ENCODE measurements at regions not wholly inside any gene's neighbourhood (a gene's known extent, or its start where the extent isn't known, plus 50 kb on each side); places are given as distances from the start of the nearest gene placed in this dataset.

GRCh38 chr16:6200861-6201260 lies 1103.3 kb upstream of the EEF2KMT start:
- no peak for DNase-seq (ENCODE audit: low spot score)

DNA sequence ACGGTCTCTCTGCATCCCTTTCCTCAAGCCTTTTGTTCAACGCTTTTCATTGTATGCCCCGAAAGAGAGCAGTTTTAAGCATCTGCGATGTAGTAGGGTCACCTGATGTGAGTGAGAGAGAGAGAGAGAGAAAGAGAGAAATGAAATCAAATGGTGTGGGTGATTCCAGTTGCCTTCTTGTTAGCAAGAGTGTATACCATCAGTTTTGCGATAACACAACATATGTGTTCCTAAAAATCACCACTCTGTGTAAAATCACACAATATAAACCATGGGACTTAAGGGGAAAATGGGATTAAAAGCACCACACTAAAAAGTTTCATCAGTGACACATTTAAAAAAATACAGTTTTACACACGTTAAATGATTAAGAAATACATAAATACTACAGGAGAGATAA lies 1102.7 kb upstream of the EEF2KMT start:
- no peak for DNase-seq (ENCODE audit: low spot score)

GRCh38 chr16:6195966-6196365 lies 1098.4 kb upstream of the EEF2KMT start:
- DNase-seq (ENCODE audit: low spot score), result no peak

DNA sequence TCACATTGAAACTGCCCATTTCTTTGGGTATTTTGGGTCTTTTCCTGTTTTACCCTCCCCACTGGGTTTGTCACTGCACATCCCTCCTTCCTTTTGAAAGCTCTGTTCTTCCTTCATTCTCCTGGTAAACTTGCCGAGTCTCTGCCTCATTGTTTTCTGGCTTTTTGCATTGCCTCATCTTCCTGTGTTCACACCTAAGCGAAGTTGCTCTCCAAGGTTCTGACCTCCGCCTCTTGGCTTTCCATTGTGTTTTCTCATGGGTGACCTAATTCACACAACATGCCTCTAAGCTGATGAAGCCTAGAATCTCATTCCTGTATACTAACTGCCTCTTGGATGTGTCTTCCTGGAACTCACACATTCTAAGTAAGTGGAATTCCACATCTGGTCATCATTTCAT lies 1096.1 kb upstream of the EEF2KMT start:
- DNase-seq (ENCODE audit: low spot score), result no peak

- no peak for DNase-seq (ENCODE audit: low spot score)
These were observed 1095.4 kb upstream of the EEF2KMT start for GRCh38 chr16:6192984-6193383.

DNA sequence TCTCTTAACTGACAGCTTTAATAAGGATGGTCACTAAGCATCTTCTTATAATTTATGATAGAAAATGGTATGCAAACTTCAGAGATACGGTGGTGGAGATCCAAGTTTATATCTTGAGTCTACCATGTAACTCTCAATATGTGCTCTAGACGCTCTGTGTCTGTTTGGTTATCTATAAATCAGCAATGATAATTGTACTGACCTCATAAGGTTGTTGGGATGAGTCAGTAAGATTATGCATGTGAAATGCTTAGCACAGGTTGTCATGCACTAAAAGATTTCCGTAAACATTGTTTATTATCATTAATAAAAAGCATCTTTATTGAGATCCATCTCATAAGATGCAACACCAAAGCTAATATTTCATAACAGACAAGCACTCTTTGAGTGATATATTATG lies 1094.9 kb upstream of the EEF2KMT start:
- DNase-seq (ENCODE audit: low spot score), result no peak

DNA sequence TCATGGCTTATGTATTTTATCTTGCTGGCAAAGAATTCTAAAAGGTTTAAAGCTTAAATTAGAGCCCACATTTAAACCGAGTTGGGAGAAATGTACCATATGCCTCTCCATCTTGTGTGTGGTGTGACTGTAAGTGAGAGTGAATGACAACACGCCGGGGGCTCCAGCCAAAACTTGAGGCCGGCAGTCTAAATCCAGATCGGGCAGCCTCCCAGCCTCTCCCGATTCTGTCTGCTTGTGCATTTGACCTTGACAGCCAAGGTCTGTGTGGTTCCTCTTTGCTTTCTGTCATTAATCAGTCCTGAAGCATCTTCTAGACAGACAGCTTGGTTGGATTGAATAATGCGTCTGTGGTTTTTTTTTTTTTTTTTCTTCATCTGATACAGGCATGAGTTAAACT lies 1093.2 kb upstream of the EEF2KMT start:
- DNase-seq (ENCODE audit: low spot score), result no peak

DNA sequence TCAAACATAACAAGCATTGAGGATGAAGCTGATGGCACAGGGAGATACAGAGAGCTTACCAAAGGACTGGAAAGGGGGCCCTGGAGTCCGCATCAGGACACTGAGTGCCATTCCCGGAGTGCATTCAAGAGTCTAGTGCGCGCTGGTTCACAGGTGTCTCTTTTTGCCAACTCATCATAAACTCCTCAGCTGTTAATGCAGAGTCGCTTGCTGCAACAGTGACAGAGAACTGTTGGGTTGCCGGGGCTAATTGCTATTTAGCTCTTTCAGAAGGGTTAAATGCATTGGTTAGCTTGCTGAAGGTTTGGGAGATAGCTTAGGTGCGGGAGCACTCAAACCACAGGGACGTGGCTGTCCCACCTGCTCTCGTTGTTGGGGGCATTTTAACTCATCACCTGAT lies 1091.6 kb upstream of the EEF2KMT start:
- DNase-seq (ENCODE audit: low spot score), result no peak

DNA sequence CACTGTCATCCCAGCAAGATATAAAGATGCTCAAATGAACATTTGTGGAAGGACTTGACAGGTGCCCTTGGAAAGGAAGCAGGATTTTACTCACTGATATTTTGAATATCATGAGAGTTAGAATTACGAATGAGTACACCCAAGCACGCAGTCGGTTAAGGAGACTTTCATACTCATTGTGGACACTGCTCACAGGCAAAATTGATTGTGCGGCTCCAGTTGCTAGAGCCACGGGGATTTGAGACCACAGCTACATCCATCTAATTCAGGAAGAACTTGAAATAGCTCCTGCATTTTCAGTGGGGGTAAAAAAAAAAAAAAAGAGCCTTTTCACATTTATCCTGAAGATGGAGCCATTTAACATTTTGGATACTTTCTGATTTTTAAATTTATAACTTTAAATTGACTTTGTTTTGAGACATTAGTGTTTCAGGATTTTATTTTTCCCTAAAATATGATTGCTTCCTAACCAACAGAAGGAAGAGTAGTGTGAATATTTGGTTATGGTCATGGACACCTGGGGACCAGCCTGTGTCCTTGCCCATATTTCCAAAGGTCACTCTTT lies 1080.1 kb upstream of the EEF2KMT start:
- no peak for DNase-seq (ENCODE audit: low spot score)

GRCh38 chr16:6170022-6170421 lies 1072.4 kb upstream of the EEF2KMT start:
- DNase-seq (ENCODE audit: low spot score), result no peak

DNA sequence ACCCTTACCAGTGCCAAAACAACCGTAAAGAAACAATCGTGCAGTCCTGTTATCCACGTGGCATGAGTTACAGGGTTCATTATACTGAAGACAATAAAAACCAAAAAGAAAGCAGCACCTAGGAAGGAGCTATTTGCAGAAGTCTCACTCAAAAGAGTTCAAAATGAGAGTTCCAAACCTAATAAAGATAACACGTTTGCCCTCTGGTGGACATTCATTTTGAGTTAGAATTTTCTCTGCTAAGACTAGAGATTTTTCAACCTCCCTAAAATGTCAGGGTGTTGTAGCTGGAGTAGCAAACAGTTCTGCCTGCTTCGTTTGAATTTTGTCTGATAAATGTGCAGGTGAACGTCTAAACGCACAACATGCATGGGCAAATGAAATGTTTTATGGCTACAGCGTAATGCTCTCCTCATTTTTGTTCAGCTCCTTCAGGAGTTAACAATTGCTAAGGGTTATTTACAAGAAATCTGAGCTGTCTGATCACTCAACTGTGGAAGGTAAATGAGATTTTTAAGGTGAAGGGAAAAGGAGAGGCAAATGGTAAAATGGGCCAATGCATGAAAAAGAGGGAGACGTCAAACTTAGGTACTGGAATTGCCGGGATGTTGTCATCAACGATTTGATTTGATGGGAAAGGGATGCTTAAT lies 1067.9 kb upstream of the EEF2KMT start:
- no peak for DNase-seq (ENCODE audit: low spot score)

- no peak for DNase-seq (ENCODE audit: low spot score)
These were observed 1063.3 kb upstream of the EEF2KMT start for GRCh38 chr16:6160871-6161270.

- DNase-seq (ENCODE audit: low spot score), result no peak
These were observed 1062.7 kb upstream of the EEF2KMT start for GRCh38 chr16:6160303-6160702.

- no peak for DNase-seq (ENCODE audit: low spot score)
These were observed 1060.2 kb upstream of the EEF2KMT start for GRCh38 chr16:6157806-6158205.

DNA sequence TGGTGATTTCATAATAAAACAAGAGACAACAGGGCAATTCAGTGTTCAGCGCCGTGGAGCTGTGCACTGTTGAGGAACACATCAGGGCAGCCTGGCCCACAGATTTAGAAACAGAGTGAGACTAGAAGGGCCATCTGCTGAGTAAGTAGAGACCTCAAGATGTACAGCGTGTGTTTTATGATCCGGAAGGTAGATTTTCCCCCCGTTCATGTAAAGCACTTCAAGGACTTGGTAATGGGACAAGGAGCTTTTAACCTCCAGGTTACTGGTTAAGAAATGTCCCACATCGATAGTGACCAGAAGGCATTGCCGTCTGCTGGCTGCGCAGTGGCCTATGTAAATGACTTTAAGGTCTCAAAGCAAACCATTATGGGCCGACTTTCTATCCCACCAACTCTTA lies 1057.7 kb upstream of the EEF2KMT start:
- DNase-seq (ENCODE audit: low spot score), result no peak

- DNase-seq (ENCODE audit: low spot score), result no peak
These were observed 1056.3 kb upstream of the EEF2KMT start for GRCh38 chr16:6153901-6154300.

DNA sequence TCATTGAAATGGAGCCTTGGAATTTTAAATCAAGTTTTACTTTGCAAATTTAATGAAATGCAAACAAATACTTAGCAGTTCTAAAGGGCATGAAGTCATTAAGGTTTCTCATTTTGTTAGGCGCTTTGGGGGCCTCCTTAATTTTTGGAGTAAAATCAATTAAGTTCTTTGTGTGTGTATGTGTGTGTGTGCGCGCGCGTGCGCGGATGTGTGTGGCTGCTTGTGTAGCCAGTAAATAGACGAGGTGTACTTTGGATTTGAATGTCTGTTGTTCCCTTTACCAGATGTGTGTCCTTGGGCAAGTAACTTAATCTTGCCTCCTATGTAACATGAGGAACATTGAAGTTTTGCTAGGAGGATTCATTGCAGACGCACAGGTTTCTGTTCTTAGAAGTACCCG lies 1051.4 kb upstream of the EEF2KMT start:
- DNase-seq (ENCODE audit: low spot score), result no peak

DNA sequence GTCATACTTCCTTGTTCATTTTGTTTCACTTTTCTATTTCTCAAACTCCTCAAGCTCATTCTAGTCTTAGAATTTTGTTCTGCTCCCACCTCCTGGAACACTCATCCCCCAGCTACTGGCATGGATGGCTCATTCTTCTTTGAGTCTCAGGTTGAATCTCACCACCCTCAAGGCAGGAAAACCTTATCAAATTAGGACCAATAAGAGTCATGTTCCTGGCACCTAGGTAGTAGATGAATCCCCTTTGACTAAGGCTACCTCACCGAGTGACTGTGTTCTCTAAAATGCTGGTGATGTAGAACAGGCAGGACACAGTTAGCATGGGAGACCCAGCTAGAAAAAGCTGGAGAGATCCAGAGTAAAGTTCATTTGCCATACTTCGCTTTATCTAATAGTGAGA lies 1050.8 kb upstream of the EEF2KMT start:
- no peak for DNase-seq (ENCODE audit: low spot score)

GRCh38 chr16:6146874-6147425 lies 1049.4 kb upstream of the EEF2KMT start:
- no peak for DNase-seq (ENCODE audit: low spot score)

DNA sequence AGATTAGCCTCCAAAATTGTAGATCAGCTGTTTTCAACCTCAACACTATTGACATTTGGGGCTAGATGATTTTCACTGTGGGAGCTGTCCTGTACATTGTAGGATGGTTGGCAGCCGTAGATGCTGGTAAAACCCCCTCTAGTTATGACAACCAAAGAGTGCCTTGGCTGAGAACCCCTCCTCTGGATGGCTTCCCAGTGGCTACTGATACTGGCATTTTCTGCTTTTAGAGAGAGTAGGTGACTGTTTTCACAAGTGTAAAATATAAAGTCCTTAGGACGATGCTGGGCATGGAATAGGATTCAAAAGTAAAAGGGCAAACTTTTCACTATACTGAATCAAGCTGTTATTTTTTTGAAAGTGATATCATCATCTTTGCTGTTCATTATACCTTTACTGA lies 1048.8 kb upstream of the EEF2KMT start:
- no peak for DNase-seq (ENCODE audit: low spot score)

DNA sequence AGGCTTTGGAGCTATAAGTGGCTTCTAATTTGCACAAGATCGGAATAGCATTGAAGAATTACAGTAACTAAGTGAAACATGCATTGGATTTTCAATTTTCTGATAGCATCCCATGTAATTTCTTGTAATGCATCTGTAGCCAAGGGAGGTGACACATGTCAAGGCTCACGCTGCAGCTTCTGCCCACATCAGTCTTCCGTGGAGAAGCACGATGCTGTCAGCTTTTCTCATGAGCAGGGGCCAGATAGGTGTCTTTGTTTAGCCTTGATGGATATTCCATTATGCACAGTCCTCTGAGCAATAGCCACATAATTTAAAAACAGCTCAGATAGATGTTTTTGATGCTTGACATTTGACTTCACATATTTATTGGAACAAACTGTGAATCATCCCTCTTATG lies 1046.9 kb upstream of the EEF2KMT start:
- no peak for DNase-seq (ENCODE audit: low spot score)

DNA sequence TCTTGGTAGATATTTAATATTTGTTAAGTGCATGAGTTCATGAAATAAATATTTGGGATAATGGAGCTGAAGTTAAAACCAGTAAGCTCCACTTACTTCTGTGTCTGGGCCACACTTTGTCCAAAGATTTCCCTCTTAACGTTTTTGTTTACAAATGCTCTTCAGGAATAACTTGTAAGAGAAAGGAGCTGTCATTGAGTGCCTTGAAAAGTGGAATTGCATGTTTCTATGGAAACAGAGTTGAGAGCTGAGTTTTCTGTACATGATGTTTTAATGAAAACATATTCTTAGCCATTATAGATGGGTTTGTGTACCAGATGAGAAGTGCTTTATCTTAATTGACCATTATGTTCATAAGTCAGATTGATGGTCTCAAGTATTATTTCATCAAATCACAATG lies 1045.4 kb upstream of the EEF2KMT start:
- DNase-seq (ENCODE audit: low spot score), result no peak

DNA sequence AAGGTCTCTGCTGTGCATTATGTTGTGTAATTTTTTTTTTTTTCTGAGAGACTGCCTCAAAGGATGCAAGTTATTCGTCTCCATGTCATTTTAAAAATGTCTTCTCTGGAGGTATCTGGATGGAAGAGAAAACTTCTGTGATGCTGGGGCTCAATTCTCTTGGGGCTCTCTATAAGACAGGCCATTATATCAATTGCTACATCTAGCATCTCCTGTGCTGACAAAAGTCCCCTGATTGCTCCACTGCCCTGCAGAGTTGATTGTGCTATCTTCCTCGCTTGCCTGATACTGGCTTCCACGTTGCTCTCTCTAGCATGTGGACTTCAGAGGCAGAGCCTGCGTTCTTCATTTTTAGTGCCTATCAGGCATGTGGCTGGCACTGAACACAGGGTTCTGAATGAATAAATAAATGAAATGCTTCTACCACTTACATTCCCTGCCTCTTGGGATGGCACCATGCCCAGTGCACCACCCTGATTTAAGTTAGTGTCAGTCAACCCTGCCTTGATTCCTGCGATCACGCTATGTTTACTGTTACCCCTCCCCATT lies 1035.5 kb upstream of the EEF2KMT start:
- DNase-seq (ENCODE audit: low spot score), result no peak

GRCh38 chr16:6132121-6132520 lies 1034.5 kb upstream of the EEF2KMT start:
- DNase-seq (ENCODE audit: low spot score), result no peak
